Aorta (tissue), 5 donors: ENCODE measurements at regions not wholly inside any gene's neighbourhood (a gene's known extent, or its start where the extent isn't known, plus 50 kb on each side); places are given as distances from the start of the nearest gene placed in this dataset.

Experiments used
- ATAC-seq: fragments of 200-7000 bp; cut with Tn5 transposase; one replicate; pipeline ENCODE4 v1.9.1; 2022; ENCODE audit warnings: moderate library complexity; ENCODE audit not compliant: low FRiP score
- DNase-seq, 2 donors: peaks; one replicate each; pipeline ENCODE4 v3.0.0-alpha.2; 2020
- H3K27ac ChIP-seq, 2 donors: one replicate each; pipeline ENCODE4 v1.5.1; 2013; ENCODE audit warnings: low read length in 2 of 2, mild to moderate bottlenecking in 2 of 2, moderate library complexity in 2 of 2, control low read depth in 1 of 2, inconsistent platforms in 1 of 2, low read depth in 1 of 2
- H3K27me3 ChIP-seq, 2 donors: one replicate each; pipeline ENCODE4 v1.6.1; 2013; ENCODE audit warnings: control low read depth in 1 of 2, low read length in 1 of 2, mild to moderate bottlenecking in 1 of 2, moderate library complexity in 1 of 2; ENCODE audit not compliant: insufficient read depth in 2 of 2, control insufficient read depth in 1 of 2
- H3K36me3 ChIP-seq, 2 donors: one replicate each; pipeline ENCODE4 v1.6.1; 2013; ENCODE audit warnings: control low read depth in 1 of 2, low read length in 1 of 2, mild to moderate bottlenecking in 1 of 2; ENCODE audit not compliant: insufficient read depth in 2 of 2, control insufficient read depth in 1 of 2
- H3K4me1 ChIP-seq, 2 donors: one replicate each; pipeline ENCODE4 v1.6.1; 2013; ENCODE audit warnings: low read length in 2 of 2, control low read depth in 1 of 2, mild to moderate bottlenecking in 1 of 2, moderate library complexity in 1 of 2; ENCODE audit not compliant: insufficient read depth in 2 of 2, control insufficient read depth in 1 of 2
- H3K4me3 ChIP-seq, 2 donors: one replicate each; pipeline ENCODE4 v1.5.1; 2013; ENCODE audit warnings: low read length in 2 of 2, control low read depth in 1 of 2, mild to moderate bottlenecking in 1 of 2
- H3K9me3 ChIP-seq: one replicate; pipeline ENCODE4 v1.6.1; 2013; ENCODE audit warnings: mild to moderate bottlenecking, low read length; ENCODE audit not compliant: control insufficient read depth
- WGBS, 2 donors: extraction: QIAGEN DNeasy Blood & Tissue Kit; methylation state at CpG; one replicate each; pipeline ENCODE4 v1.1.7; 2013; 5-methylcytosine and 5-hydroxymethylcytosine counted together
- intact Hi-C, 2 donors: fragments of 100-400 bp; cut with DNase I; formaldehyde crosslinking; loops; one replicate each; pipeline versions ENCODE4 v1.14.2 to v1.15.0; 2022
- donor health status: healthy with polysubstance abuse.
- donor health status: Bipolar disorder and iron deficiency.
- donor health status: DM: no; HTN: no; CAD: no.
- donor health status: DM: no; HTN: no; CAD: no.
- donor health status: DM: yes; HTN: yes; CAD: no.

GRCh38 chr10:8128511-8128910, 74.0 kb downstream of the GATA3 start:
- 84% methylated on average over 3 of the region's 3 CpGs for WGBS, 2 donors
- Histone ChIP-seq H3K9me3 (no peaks in the 10 kb centered on the region), H3K27ac (no peak overlapping the region), H3K27me3 (no peaks in the 10 kb centered on the region), H3K4me1 (no peaks in the 10 kb centered on the region), H3K36me3 (no peaks in the 10 kb centered on the region), H3K4me3 (no peak overlapping the region)
- intact Hi-C loops = no loop called here
- no peak for DNase-seq
- no peak for ATAC-seq

GRCh38 chr10:8129438-8129837, 75.0 kb downstream of the GATA3 start:
- WGBS, 2 donors = 78 to 80% methylated on average over 2 of the region's 2 CpGs
- no peak overlapping the region for H3K4me3 ChIP-seq
- no peaks in the 10 kb centered on the region for H3K4me1 ChIP-seq
- no peak overlapping the region for H3K27ac ChIP-seq
- no peak for DNase-seq
- intact Hi-C loops = no loop called here
- ATAC-seq = no peak
- H3K27me3 ChIP-seq = no peaks in the 10 kb centered on the region
- H3K36me3 ChIP-seq = no peaks in the 10 kb centered on the region
- no peaks in the 10 kb centered on the region for H3K9me3 ChIP-seq

DNA sequence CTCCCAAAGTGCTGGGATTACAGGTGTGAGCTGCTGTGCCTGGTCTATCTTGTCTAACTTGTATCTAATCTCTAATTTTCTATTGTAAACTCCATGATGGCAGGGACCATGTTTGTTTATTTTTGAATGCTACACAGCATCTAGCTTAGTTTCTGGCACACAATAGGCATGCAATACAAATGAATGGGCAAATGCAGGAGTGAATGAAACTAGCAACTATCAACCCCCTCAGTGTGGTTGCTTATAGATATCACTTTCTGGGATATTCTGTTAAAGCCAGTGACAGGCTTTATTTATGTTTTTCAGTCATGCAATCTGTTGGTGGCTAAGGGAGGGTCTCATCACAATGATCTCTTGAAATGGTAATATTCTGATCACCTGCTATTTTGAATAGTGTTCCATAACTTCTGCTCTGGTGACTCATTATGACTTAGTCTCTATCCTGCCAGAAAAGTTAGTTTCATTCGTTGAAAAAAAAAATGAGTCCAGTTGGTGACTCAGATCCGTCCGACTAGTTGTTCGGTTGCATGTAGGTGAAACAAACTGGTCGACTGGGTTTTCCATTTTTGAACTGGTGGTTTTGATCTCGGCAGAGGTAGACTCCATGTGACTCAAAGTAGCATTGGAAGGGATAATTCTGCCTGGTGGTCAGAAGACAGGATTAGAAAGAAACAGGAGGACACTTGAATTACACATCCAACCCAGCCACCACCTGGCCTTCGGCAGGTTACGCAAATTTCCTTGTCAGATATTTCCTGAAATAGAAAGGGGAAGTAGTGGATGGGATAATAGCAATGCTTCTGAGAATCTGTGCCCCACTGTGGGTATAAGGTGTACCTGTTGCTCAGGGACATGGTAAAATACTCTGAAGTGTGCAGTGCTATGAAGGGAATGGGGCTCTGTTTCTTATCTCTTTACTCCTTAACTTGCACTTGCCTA, 76.8 kb downstream of the GATA3 start:
- H3K36me3 ChIP-seq = no peaks in the 10 kb centered on the region
- H3K4me3 ChIP-seq = no peak overlapping the region
- H3K27ac ChIP-seq = no peak overlapping the region
- intact Hi-C loops = no loop called here
- no peaks in the 10 kb centered on the region for H3K9me3 ChIP-seq
- 85 to 88% methylated on average over 8 of the region's 8 CpGs for WGBS, 2 donors
- DNase-seq (no peak), ATAC-seq (no peak)
- no peaks in the 10 kb centered on the region for H3K27me3 ChIP-seq
- no peaks in the 10 kb centered on the region for H3K4me1 ChIP-seq

- H3K4me3 ChIP-seq = no peak overlapping the region
- ATAC-seq (no peak), DNase-seq (no peak)
- H3K9me3 ChIP-seq = no peaks in the 10 kb centered on the region
- intact Hi-C loops = no loop called here
- H3K36me3 ChIP-seq = no peaks in the 10 kb centered on the region
- no peaks in the 10 kb centered on the region for H3K27me3 ChIP-seq
- no peaks in the 10 kb centered on the region for H3K4me1 ChIP-seq
- WGBS, 2 donors = 82% methylated on average over 8 of the region's 8 CpGs
- no peak overlapping the region for H3K27ac ChIP-seq
Observed at GRCh38 chr10:8133146-8133545, 78.7 kb downstream of the GATA3 start.

GRCh38 chr10:8136736-8137135, 82.2 kb downstream of the GATA3 start:
- ATAC-seq = no peak
- no peak for DNase-seq

GRCh38 chr10:8137272-8137681, 82.8 kb downstream of the GATA3 start:
- no peak for DNase-seq
- 87% methylated on average over 6 of the region's 6 CpGs for WGBS, 2 donors
- Histone ChIP-seq H3K4me3 (no peak overlapping the region), H3K36me3 (no peaks in the 10 kb centered on the region), H3K27me3 (no peaks in the 10 kb centered on the region), H3K4me1 (no peaks in the 10 kb centered on the region), H3K27ac (no peak overlapping the region), H3K9me3 (no peaks in the 10 kb centered on the region)
- ATAC-seq = no peak
- intact Hi-C loops = no loop called here

More at GRCh38 chr10:8136736-8137135, 82.2 kb downstream of the GATA3 start:
- Histone ChIP-seq H3K27ac (no peak overlapping the region), H3K4me3 (no peak overlapping the region), H3K36me3 (no peaks in the 10 kb centered on the region), H3K4me1 (no peaks in the 10 kb centered on the region), H3K27me3 (no peaks in the 10 kb centered on the region), H3K9me3 (no peaks in the 10 kb centered on the region)
- intact Hi-C loops = no loop called here
- WGBS, 2 donors = 71 to 76% methylated on average over 2 of the region's 2 CpGs

GRCh38 chr10:8137726-8138125, 83.2 kb downstream of the GATA3 start:
- Histone ChIP-seq H3K36me3 (no peaks in the 10 kb centered on the region), H3K4me1 (no peaks in the 10 kb centered on the region), H3K9me3 (no peaks in the 10 kb centered on the region), H3K27me3 (no peaks in the 10 kb centered on the region), H3K27ac (no peak overlapping the region), H3K4me3 (no peak overlapping the region)
- WGBS, 2 donors = 82 to 85% methylated on average over 6 of the region's 6 CpGs
- intact Hi-C loops = no loop called here
- ATAC-seq = no peak
- no peak for DNase-seq

GRCh38 chr10:8138471-8138870, 84.0 kb downstream of the GATA3 start:
- H3K36me3 ChIP-seq = no peaks in the 10 kb centered on the region
- 84 to 86% methylated on average over 3 of the region's 3 CpGs for WGBS, 2 donors
- intact Hi-C loops = no loop called here
- ATAC-seq = no peak
- DNase-seq = no peak
- no peaks in the 10 kb centered on the region for H3K4me1 ChIP-seq
- no peak overlapping the region for H3K27ac ChIP-seq
- no peaks in the 10 kb centered on the region for H3K9me3 ChIP-seq
- no peaks in the 10 kb centered on the region for H3K27me3 ChIP-seq
- H3K4me3 ChIP-seq = no peak overlapping the region

DNA sequence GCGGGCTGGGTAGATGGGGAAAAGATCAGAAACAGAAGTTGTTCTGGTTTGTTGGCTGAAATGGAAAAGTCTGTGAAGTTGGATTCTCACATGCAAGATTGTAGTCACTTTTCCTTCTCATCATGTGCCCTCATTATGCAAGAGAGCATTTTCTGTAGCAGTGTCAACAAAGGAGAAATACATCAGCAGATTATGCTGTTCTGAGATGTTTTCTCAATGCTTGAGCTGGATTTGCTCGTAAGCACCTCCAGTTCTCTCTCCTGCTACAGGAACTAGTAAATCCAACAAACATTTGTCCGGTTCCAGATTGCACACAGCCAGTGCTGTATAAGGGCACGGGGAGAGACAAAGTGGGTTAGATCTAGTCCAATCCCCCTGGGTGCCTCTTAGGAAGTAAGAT, 90.0 kb downstream of the GATA3 start:
- H3K4me3 ChIP-seq = no peak overlapping the region
- intact Hi-C loops = no loop called here
- WGBS, 2 donors = 56 to 65% methylated on average over 4 of the region's 4 CpGs
- DNase-seq = no peak
- no peak for ATAC-seq
- H3K36me3 ChIP-seq = no peaks in the 10 kb centered on the region
- no peaks in the 10 kb centered on the region for H3K4me1 ChIP-seq
- no peak overlapping the region for H3K27ac ChIP-seq
- no peaks in the 10 kb centered on the region for H3K9me3 ChIP-seq
- H3K27me3 ChIP-seq = no peaks in the 10 kb centered on the region
